Endothelial cell of umbilical vein (primary cell): ENCODE measurements at regions not wholly inside any gene's neighbourhood (a gene's known extent, or its start where the extent isn't known, plus 50 kb on each side); places are given as distances from the start of the nearest gene placed in this dataset.

Experiments used
- BruUV-seq: library from RNA; stranded (reverse); fragments of 400-500 nt; replicated peaks from 2 replicates; lab custom pipeline; 2021; lab: Mats Ljungman, UMichigan
- CTCF ChIA-PET: fragments of 300-600, 350-600 bp; sonication (Branson Sonifier 250); formaldehyde crosslinking; loops from one replicate; lab custom pipeline; 2021; ENCODE audit warnings: antibody characterized with exemption, inconsistent platforms; lab: Charles Lee
- POLR2A ChIA-PET: fragments of 300-600, 350-600 bp; sonication (Branson Sonifier 250); formaldehyde crosslinking; loops from one replicate; lab custom pipeline; 2021; ENCODE audit warnings: antibody characterized with exemption, inconsistent platforms; lab: Charles Lee
- DNase-seq: peaks from one replicate; pipeline ENCODE4 v3.0.0-alpha.2; 2011; ENCODE audit warnings: low read depth, low spot score
- FAIRE-seq: peaks from 2 replicates; lab custom pipeline; 2011; peaks lifted over from hg19 to GRCh38; lab: Jason Lieb, UNC
- H2AFZ ChIP-seq: 2 replicates; pipeline ENCODE4 v1.6.0; 2012; ENCODE audit warnings: low read depth, low read length, control low read depth, inconsistent platforms
- H3K27ac ChIP-seq: 2 replicates; pipeline ENCODE4 v1.5.1; 2011; ENCODE audit warnings: low read depth, mild to moderate bottlenecking, control low read depth, low read length, moderate library complexity; ENCODE audit not compliant: insufficient read depth
- H3K27me3 ChIP-seq, 2 experiments: 2 replicates each; pipeline versions ENCODE4 v1.6.0 to v1.6.1; 2011; ENCODE audit warnings: low read length in 2 of 2, mixed read lengths in 1 of 2; ENCODE audit not compliant: control insufficient read depth in 2 of 2, insufficient read depth in 2 of 2
- H3K36me3 ChIP-seq, 2 experiments: 2 replicates in 1 of 2; 3 replicates in 1 of 2; pipeline ENCODE4 v1.5.1; 2011; ENCODE audit warnings: low read length in 2 of 2, mild to moderate bottlenecking in 1 of 2, moderate library complexity in 1 of 2; ENCODE audit not compliant: control insufficient read depth in 2 of 2, insufficient read depth in 2 of 2; ENCODE audit errors: extremely low read depth in 1 of 2
- H3K4me1 ChIP-seq: 3 replicates; pipeline ENCODE4 v1.5.1; 2011; ENCODE audit warnings: mild to moderate bottlenecking, low read length; ENCODE audit not compliant: control insufficient read depth, insufficient read depth; ENCODE audit errors: extremely low read depth
- H3K4me2 ChIP-seq: 2 replicates; pipeline ENCODE4 v1.6.1; 2011; ENCODE audit warnings: low read length, control low read depth, mixed read lengths; ENCODE audit not compliant: insufficient read depth
- H3K4me3 ChIP-seq, 3 experiments: fragments of 200-600 bp in 1 of 3; sonication (generic), shearing (Covaris generic) in 1 of 3; replicated peaks in 1 of 3; 2 replicates each; pipeline ENCODE4 v1.5.1; 2011 to 2016; ENCODE audit warnings: control low read depth in 3 of 3, low read length in 3 of 3, mild to moderate bottlenecking in 2 of 3, inconsistent platforms in 1 of 3, low read depth in 1 of 3, moderate library complexity in 1 of 3; ENCODE audit not compliant: insufficient read depth in 1 of 3
- H3K79me2 ChIP-seq: 2 replicates; pipeline ENCODE4 v1.6.0; 2012; ENCODE audit warnings: low read length, inconsistent platforms; ENCODE audit not compliant: control insufficient read depth, insufficient read depth
- H3K9ac ChIP-seq: replicated peaks from 2 replicates; pipeline ENCODE3; 2011; ENCODE audit warnings: low read length, control low read depth; ENCODE audit not compliant: insufficient read depth; ENCODE audit errors: extremely low read depth
- H3K9me1 ChIP-seq: replicated peaks from 3 replicates; pipeline ENCODE4 v1.6.0; 2011; ENCODE audit warnings: mild to moderate bottlenecking, low read length; ENCODE audit not compliant: control insufficient read depth, insufficient read depth; ENCODE audit errors: extremely low read depth
- H3K9me3 ChIP-seq: replicated peaks from 2 replicates; pipeline ENCODE4 v1.5.1; 2012; ENCODE audit warnings: low read length, inconsistent platforms; ENCODE audit not compliant: control insufficient read depth, insufficient read depth
- H4K20me1 ChIP-seq: replicated peaks from 2 replicates; pipeline ENCODE3; 2011; ENCODE audit warnings: mild to moderate bottlenecking, low read length; ENCODE audit not compliant: control insufficient read depth, insufficient read depth; ENCODE audit errors: extremely low read depth
- CTCF ChIP-seq, 2 donors: IDR thresholded peaks; 1 replicate in 1 of 2; 2 replicates in 1 of 2; pipeline ENCODE4 v1.5.1; 2011; ENCODE audit warnings: low read length in 2 of 2, mild to moderate bottlenecking in 2 of 2, moderate library complexity in 2 of 2, control low read depth in 1 of 2, inconsistent platforms in 1 of 2, low read depth in 1 of 2; ENCODE audit not compliant: insufficient read depth in 1 of 2; ENCODE audit errors: extremely low read depth in 1 of 2
- EZH2 ChIP-seq: IDR thresholded peaks from 2 replicates; pipeline ENCODE4 v1.6.1; 2012; ENCODE audit warnings: borderline replicate concordance, low read depth, mild to moderate bottlenecking, moderate library complexity, low read length, inconsistent platforms; ENCODE audit not compliant: severe bottlenecking
- FOS ChIP-seq: IDR thresholded peaks from 2 replicates; pipeline ENCODE4 v1.6.1; 2011; ENCODE audit warnings: mild to moderate bottlenecking, low read length, moderate library complexity, borderline replicate concordance; ENCODE audit not compliant: insufficient read depth
- GATA2 ChIP-seq: IDR thresholded peaks from 2 replicates; pipeline ENCODE4 v1.7.0; 2011; ENCODE audit warnings: low read depth, mild to moderate bottlenecking, moderate library complexity, mixed read lengths, low read length; ENCODE audit not compliant: insufficient read length, insufficient read depth
- JUN ChIP-seq: IDR thresholded peaks from 2 replicates; pipeline ENCODE4 v1.6.1; 2011; ENCODE audit warnings: borderline replicate concordance, low read depth; ENCODE audit not compliant: insufficient read length, insufficient read depth
- MYC ChIP-seq: IDR thresholded peaks from one replicate; pipeline ENCODE4 v1.6.1; 2011; ENCODE audit warnings: mild to moderate bottlenecking, low read depth, low read length
- POLR2A ChIP-seq: IDR thresholded peaks from 2 replicates; pipeline ENCODE4 v1.6.1; 2012; ENCODE audit warnings: low read depth, mild to moderate bottlenecking, control low read depth, low read length
- POLR2AphosphoS5 ChIP-seq: IDR thresholded peaks from 2 replicates; pipeline ENCODE4 v1.6.1; 2012; ENCODE audit warnings: low read depth, mild to moderate bottlenecking, control low read depth, low read length, moderate library complexity; ENCODE audit not compliant: insufficient read depth
- dilution Hi-C: fragments of 300-500 bp; cut with MboI; formaldehyde crosslinking; loops from one replicate; pipeline ENCODE4 v1.15.0; 2019; ENCODE audit warnings: low sequenced_read_pairs; ENCODE audit not compliant: extremely low pct_ligation_motif_present
- intact Hi-C: fragments of 100-400 bp; cut with micrococcal nuclease; formaldehyde crosslinking; loops from one replicate; pipeline ENCODE4 v1.10.0; 2022
- TF ChIP-seq, protein P1 (sequence below): IDR thresholded peaks from 2 replicates; pipeline ENCODE4 v1.6.1; 2011; ENCODE audit not compliant: insufficient read depth, insufficient read length

GRCh38 chr3:150118219-150118618, 147.5 kb upstream of the PFN2 start:
- peaks cover 8% of the 10 kb centered on the region in 2 experiments for H3K27me3 ChIP-seq
- H3K36me3 ChIP-seq: no peaks in the 10 kb centered on the region
- ChIA-PET POLR2A (no interaction called here), CTCF (no interaction called here)
- no peaks in the 10 kb centered on the region for H3K4me1 ChIP-seq
- H4K20me1 ChIP-seq: no peaks in the 10 kb centered on the region
- H2AFZ ChIP-seq: no peak overlapping the region
- dilution Hi-C loops: no loop called here
- H3K9me1 ChIP-seq: no peaks in the 10 kb centered on the region
- no peaks in the 10 kb centered on the region for H3K9me3 ChIP-seq
- H3K4me3 ChIP-seq: no peak overlapping the region
- BruUV-seq: no TSS peak
- no peaks in the 10 kb centered on the region for H3K79me2 ChIP-seq
- intact Hi-C loops: no loop called here
- DNase-seq (no peak), FAIRE-seq (no peak)
- TF ChIP-seq CTCF (IDR thresholded peaks at IDR 0.05; ENCODE audit: extremely low read depth in 1 of 2, insufficient read depth in 1 of 2, low read depth in 1 of 2, low read length in 2 of 2) (no peak), MYC (no peak)
- TF ChIP-seq, protein P1, sequence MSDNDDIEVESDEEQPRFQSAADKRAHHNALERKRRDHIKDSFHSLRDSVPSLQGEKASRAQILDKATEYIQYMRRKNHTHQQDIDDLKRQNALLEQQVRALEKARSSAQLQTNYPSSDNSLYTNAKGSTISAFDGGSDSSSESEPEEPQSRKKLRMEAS: no peak
- H3K4me2 ChIP-seq: no peak overlapping the region
- no peak overlapping the region for H3K27ac ChIP-seq
- H3K9ac ChIP-seq: no peak overlapping the region

- TF ChIP-seq EZH2: no peak
- no peak for TF ChIP-seq POLR2A
- TF ChIP-seq, protein P1: no peak
- no peak for TF ChIP-seq MYC
- TF ChIP-seq GATA2: no peak
- TF ChIP-seq FOS: no peak
- no peak for TF ChIP-seq POLR2AphosphoS5
- no peak for TF ChIP-seq JUN
- TF ChIP-seq CTCF (IDR thresholded peaks at IDR 0.05; ENCODE audit: extremely low read depth in 1 of 2, insufficient read depth in 1 of 2, low read depth in 1 of 2, low read length in 2 of 2): no peak
- Histone ChIP-seq H4K20me1 (no peaks in the 10 kb centered on the region), H3K4me1 (no peaks in the 10 kb centered on the region), H2AFZ (no peak overlapping the region), H3K27me3 (peaks cover 6 to 8% of the 10 kb centered on the region in 2 experiments), H3K79me2 (no peaks in the 10 kb centered on the region), H3K9me1 (no peaks in the 10 kb centered on the region), H3K9ac (no peak overlapping the region), H3K36me3 (no peaks in the 10 kb centered on the region), H3K4me3 (no peak overlapping the region), H3K4me2 (no peak overlapping the region), H3K9me3 (no peaks in the 10 kb centered on the region), H3K27ac (no peak overlapping the region)
- BruUV-seq: no TSS peak
- CTCF ChIA-PET: no interaction called here
- dilution Hi-C loops: no loop called here
- POLR2A ChIA-PET: no interaction called here
- intact Hi-C loops: no loop called here
- FAIRE-seq (no peak), DNase-seq (no peak)
Measured at GRCh38 chr3:150117076-150117475, 146.4 kb upstream of the PFN2 start.
